ENCODE measurements at regions not wholly inside any gene's neighbourhood (a gene's known extent, or its start where the extent isn't known, plus 50 kb on each side); places are given as distances from the start of the nearest gene placed in this dataset.

DNA sequence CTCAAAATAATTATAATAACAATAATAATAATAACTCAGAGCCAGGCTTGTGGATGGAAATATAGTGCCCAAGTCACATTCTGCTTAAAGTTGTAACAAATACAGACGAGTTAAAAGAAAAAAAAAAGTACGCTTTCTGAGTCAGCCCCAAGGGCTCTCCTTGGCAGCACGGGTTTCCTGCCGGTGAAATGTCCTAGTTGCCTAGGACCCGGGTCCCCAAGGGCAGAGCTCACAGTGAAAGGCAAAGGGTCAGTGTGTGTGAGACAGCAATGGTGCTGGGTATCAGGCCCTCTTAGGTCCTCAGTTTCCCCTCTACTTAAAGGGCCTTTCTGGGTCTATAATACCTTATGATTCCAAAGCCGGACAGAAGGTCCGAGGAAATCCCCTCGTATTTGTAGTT, 96.3 kb upstream of the CLMN start:
- no peak for ATAC-seq
- Histone ChIP-seq H2AFZ (no peak overlapping the region), H3K4me3 (no peak overlapping the region), H3K36me3 (ENCODE audit: insufficient read depth) (no peaks in the 10 kb centered on the region), H3K79me2 (replicated peaks; ENCODE audit: insufficient read depth) (no peaks in the 10 kb centered on the region), H4K20me1 (replicated peaks; ENCODE audit: insufficient read depth) (no peaks in the 10 kb centered on the region), H3K27ac (ENCODE audit: low read depth) (no peak overlapping the region), H3K27me3 (ENCODE audit: insufficient read depth) (no peaks in the 10 kb centered on the region), H3F3A (replicated peaks; ENCODE audit: low read depth) (no peaks in the 10 kb centered on the region), H3K4me2 (no peak overlapping the region), H3K9me2 (ENCODE audit: insufficient read depth) (no peaks in the 10 kb centered on the region), H3K4me1 (ENCODE audit: insufficient read depth) (no peaks in the 10 kb centered on the region)
- no peak overlapping the region for H3K27ac Mint-ChIP-seq
- no peaks in the 10 kb centered on the region; the same call in 2 of the 3 replicates for H3K36me3 Mint-ChIP-seq (ENCODE audit: low read depth)
- peaks cover 7% of the 10 kb centered on the region for H3K27me3 Mint-ChIP-seq (ENCODE audit: insufficient read depth, low read depth, poor library complexity)
- H3K9me3 Mint-ChIP-seq = peaks cover 14% of the 10 kb centered on the region; the same call in 2 of the 3 replicates
- TF ChIP-seq, protein P1, sequence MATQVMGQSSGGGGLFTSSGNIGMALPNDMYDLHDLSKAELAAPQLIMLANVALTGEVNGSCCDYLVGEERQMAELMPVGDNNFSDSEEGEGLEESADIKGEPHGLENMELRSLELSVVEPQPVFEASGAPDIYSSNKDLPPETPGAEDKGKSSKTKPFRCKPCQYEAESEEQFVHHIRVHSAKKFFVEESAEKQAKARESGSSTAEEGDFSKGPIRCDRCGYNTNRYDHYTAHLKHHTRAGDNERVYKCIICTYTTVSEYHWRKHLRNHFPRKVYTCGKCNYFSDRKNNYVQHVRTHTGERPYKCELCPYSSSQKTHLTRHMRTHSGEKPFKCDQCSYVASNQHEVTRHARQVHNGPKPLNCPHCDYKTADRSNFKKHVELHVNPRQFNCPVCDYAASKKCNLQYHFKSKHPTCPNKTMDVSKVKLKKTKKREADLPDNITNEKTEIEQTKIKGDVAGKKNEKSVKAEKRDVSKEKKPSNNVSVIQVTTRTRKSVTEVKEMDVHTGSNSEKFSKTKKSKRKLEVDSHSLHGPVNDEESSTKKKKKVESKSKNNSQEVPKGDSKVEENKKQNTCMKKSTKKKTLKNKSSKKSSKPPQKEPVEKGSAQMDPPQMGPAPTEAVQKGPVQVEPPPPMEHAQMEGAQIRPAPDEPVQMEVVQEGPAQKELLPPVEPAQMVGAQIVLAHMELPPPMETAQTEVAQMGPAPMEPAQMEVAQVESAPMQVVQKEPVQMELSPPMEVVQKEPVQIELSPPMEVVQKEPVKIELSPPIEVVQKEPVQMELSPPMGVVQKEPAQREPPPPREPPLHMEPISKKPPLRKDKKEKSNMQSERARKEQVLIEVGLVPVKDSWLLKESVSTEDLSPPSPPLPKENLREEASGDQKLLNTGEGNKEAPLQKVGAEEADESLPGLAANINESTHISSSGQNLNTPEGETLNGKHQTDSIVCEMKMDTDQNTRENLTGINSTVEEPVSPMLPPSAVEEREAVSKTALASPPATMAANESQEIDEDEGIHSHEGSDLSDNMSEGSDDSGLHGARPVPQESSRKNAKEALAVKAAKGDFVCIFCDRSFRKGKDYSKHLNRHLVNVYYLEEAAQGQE (IDR thresholded peaks at IDR 0.05; ENCODE audit: unreplicated experiment) = no peak
- TF ChIP-seq POLR2AphosphoS5 (IDR thresholded peaks at IDR 0.05; ENCODE audit: low read depth) (no peak), CREB1 (CRISPR knock-in tag; IDR thresholded peaks at IDR 0.05; ENCODE audit: low read depth) (no peak), ZNF114 (CRISPR knock-in tag; IDR thresholded peaks at IDR 0.05) (no peak), ZNF331 (CRISPR knock-in tag; IDR thresholded peaks at IDR 0.05; ENCODE audit: low read depth) (no peak), NANOG (IDR thresholded peaks at IDR 0.05; ENCODE audit: borderline replicate concordance) (no peak), EZH2 (IDR thresholded peaks at IDR 0.05; ENCODE audit: low read depth, unreplicated experiment) (no peak), STAT1 (IDR thresholded peaks at IDR 0.05; ENCODE audit: unreplicated experiment) (no peak), JUNB (IDR thresholded peaks at IDR 0.05; ENCODE audit: unreplicated experiment) (no peak), EZH2phosphoT487 (IDR thresholded peaks at IDR 0.05; ENCODE audit: unreplicated experiment) (no peak)
- TF ChIP-seq, protein P2, sequence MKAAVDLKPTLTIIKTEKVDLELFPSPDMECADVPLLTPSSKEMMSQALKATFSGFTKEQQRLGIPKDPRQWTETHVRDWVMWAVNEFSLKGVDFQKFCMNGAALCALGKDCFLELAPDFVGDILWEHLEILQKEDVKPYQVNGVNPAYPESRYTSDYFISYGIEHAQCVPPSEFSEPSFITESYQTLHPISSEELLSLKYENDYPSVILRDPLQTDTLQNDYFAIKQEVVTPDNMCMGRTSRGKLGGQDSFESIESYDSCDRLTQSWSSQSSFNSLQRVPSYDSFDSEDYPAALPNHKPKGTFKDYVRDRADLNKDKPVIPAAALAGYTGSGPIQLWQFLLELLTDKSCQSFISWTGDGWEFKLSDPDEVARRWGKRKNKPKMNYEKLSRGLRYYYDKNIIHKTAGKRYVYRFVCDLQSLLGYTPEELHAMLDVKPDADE (IDR thresholded peaks at IDR 0.05) = no peak
- TF ChIP-seq, protein P3, sequence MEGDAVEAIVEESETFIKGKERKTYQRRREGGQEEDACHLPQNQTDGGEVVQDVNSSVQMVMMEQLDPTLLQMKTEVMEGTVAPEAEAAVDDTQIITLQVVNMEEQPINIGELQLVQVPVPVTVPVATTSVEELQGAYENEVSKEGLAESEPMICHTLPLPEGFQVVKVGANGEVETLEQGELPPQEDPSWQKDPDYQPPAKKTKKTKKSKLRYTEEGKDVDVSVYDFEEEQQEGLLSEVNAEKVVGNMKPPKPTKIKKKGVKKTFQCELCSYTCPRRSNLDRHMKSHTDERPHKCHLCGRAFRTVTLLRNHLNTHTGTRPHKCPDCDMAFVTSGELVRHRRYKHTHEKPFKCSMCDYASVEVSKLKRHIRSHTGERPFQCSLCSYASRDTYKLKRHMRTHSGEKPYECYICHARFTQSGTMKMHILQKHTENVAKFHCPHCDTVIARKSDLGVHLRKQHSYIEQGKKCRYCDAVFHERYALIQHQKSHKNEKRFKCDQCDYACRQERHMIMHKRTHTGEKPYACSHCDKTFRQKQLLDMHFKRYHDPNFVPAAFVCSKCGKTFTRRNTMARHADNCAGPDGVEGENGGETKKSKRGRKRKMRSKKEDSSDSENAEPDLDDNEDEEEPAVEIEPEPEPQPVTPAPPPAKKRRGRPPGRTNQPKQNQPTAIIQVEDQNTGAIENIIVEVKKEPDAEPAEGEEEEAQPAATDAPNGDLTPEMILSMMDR (conservative IDR thresholded peaks at IDR 0.05; ENCODE audit: low read depth in 2 of 2) = no peak
- TF ChIP-seq, protein P4, sequence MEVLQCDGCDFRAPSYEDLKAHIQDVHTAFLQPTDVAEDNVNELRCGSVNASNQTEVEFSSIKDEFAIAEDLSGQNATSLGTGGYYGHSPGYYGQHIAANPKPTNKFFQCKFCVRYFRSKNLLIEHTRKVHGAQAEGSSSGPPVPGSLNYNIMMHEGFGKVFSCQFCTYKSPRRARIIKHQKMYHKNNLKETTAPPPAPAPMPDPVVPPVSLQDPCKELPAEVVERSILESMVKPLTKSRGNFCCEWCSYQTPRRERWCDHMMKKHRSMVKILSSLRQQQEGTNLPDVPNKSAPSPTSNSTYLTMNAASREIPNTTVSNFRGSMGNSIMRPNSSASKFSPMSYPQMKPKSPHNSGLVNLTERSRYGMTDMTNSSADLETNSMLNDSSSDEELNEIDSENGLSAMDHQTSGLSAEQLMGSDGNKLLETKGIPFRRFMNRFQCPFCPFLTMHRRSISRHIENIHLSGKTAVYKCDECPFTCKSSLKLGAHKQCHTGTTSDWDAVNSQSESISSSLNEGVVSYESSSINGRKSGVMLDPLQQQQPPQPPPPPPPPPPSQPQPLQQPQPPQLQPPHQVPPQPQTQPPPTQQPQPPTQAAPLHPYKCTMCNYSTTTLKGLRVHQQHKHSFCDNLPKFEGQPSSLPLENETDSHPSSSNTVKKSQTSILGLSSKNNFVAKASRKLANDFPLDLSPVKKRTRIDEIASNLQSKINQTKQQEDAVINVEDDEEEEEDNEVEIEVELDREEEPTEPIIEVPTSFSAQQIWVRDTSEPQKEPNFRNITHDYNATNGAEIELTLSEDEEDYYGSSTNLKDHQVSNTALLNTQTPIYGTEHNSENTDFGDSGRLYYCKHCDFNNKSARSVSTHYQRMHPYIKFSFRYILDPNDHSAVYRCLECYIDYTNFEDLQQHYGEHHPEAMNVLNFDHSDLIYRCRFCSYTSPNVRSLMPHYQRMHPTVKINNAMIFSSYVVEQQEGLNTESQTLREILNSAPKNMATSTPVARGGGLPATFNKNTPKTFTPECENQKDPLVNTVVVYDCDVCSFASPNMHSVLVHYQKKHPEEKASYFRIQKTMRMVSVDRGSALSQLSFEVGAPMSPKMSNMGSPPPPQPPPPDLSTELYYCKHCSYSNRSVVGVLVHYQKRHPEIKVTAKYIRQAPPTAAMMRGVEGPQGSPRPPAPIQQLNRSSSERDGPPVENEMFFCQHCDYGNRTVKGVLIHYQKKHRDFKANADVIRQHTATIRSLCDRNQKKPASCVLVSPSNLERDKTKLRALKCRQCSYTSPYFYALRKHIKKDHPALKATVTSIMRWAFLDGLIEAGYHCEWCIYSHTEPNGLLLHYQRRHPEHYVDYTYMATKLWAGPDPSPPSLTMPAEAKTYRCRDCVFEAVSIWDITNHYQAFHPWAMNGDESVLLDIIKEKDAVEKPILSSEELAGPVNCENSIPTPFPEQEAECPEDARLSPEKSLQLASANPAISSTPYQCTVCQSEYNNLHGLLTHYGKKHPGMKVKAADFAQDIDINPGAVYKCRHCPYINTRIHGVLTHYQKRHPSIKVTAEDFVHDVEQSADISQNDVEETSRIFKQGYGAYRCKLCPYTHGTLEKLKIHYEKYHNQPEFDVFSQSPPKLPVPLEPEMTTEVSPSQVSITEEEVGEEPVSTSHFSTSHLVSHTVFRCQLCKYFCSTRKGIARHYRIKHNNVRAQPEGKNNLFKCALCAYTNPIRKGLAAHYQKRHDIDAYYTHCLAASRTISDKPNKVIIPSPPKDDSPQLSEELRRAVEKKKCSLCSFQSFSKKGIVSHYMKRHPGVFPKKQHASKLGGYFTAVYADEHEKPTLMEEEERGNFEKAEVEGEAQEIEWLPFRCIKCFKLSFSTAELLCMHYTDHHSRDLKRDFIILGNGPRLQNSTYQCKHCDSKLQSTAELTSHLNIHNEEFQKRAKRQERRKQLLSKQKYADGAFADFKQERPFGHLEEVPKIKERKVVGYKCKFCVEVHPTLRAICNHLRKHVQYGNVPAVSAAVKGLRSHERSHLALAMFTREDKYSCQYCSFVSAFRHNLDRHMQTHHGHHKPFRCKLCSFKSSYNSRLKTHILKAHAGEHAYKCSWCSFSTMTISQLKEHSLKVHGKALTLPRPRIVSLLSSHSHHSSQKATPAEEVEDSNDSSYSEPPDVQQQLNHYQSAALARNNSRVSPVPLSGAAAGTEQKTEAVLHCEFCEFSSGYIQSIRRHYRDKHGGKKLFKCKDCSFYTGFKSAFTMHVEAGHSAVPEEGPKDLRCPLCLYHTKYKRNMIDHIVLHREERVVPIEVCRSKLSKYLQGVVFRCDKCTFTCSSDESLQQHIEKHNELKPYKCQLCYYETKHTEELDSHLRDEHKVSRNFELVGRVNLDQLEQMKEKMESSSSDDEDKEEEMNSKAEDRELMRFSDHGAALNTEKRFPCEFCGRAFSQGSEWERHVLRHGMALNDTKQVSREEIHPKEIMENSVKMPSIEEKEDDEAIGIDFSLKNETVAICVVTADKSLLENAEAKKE (CRISPR knock-in tag; IDR thresholded peaks at IDR 0.05) = no peak
- no peak overlapping the region for H3K4me3 Mint-ChIP-seq
- no peak for DNase-seq (ENCODE audit: low spot score)
- peaks cover 8% of the 10 kb centered on the region; the same call in 2 of the 3 replicates for H3K4me1 Mint-ChIP-seq
